ENCODE measurements at regions not wholly inside any gene's neighbourhood (a gene's known extent, or its start where the extent isn't known, plus 50 kb on each side); places are given as distances from the start of the nearest gene placed in this dataset.

DNA sequence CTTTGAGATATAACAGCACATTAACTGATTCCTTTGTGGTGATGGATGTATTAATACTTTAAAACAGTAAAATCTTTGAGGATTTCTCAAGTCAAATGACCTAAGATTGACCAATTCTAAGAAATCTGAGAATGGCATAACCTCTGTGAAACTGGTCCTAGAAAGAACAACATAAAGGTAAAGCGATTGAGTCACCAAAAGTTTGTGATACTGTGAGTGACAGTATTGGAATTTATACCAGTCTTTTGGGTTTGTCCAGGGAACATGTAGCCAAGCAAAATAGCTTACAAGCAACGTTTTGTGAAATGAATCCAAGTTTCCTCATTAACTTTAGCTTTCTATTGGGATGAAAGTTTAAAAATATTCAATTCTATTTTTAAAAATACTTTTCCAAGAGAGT, 157.4 kb upstream of the TMEM196 start:
- TF ChIP-seq, protein P1, sequence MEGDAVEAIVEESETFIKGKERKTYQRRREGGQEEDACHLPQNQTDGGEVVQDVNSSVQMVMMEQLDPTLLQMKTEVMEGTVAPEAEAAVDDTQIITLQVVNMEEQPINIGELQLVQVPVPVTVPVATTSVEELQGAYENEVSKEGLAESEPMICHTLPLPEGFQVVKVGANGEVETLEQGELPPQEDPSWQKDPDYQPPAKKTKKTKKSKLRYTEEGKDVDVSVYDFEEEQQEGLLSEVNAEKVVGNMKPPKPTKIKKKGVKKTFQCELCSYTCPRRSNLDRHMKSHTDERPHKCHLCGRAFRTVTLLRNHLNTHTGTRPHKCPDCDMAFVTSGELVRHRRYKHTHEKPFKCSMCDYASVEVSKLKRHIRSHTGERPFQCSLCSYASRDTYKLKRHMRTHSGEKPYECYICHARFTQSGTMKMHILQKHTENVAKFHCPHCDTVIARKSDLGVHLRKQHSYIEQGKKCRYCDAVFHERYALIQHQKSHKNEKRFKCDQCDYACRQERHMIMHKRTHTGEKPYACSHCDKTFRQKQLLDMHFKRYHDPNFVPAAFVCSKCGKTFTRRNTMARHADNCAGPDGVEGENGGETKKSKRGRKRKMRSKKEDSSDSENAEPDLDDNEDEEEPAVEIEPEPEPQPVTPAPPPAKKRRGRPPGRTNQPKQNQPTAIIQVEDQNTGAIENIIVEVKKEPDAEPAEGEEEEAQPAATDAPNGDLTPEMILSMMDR (IDR thresholded peaks at IDR 0.05; ENCODE audit: low read depth, low read length): no peak
- TF ChIP-seq EZH2phosphoT487 (IDR thresholded peaks at IDR 0.05; ENCODE audit: low read depth): no peak

All from OCI-LY3 (cell line).